ENCODE measurements at regions not wholly inside any gene's neighbourhood (a gene's known extent, or its start where the extent isn't known, plus 50 kb on each side); places are given as distances from the start of the nearest gene placed in this dataset.

DNA sequence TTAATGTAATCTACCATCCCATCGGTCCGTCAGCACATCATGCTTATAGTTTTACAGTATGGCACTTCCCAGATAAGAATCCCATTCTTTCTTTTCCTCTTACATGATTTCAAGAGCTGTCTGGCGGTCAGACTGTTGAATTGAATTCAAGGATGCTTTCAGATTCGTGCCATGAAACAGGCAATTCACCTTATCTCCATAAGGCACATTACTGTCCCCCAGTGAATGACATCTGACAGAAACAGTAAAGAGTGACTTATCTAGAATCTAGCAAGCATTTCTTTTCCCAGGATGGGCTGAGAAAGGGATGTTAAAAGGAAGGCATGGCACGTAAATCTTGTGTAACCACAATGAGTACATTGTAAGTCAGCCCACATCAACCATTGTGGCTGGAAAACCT is 61.1 kb upstream of the SEM1 start:
- H3K27me3 Mint-ChIP-seq (ENCODE audit: low read depth, unreplicated experiment) = peaks cover 9% of the 10 kb centered on the region
- Histone ChIP-seq H2AFZ (ENCODE audit: low read depth, low read length) (no peak overlapping the region), H3K27ac (ENCODE audit: low read depth, low read length) (no peak overlapping the region), H3K36me3 (ENCODE audit: insufficient read depth, low read length) (no peaks in the 10 kb centered on the region), H3K4me1 (ENCODE audit: insufficient read depth, low read length) (no peaks in the 10 kb centered on the region), H3K9ac (ENCODE audit: low read length) (no peak overlapping the region), H3K9me3 (ENCODE audit: insufficient read depth, low read depth, low read length) (no peaks in the 10 kb centered on the region), H3K79me2 (ENCODE audit: insufficient read depth, low read length) (no peaks in the 10 kb centered on the region), H3K4me2 (ENCODE audit: low read length) (no peak overlapping the region), H4K20me1 (ENCODE audit: insufficient read depth, low read length) (no peaks in the 10 kb centered on the region), H3K27me3 (ENCODE audit: insufficient read depth, low read length) (no peaks in the 10 kb centered on the region), H3K4me3 (ENCODE audit: insufficient read depth, low read depth, low read length) (no peak overlapping the region)
- FAIRE-seq = no peak
- TF ChIP-seq EZH2 (IDR thresholded peaks at IDR 0.05; ENCODE audit: insufficient read depth, low read length) = no peak
- TF ChIP-seq, protein P1, sequence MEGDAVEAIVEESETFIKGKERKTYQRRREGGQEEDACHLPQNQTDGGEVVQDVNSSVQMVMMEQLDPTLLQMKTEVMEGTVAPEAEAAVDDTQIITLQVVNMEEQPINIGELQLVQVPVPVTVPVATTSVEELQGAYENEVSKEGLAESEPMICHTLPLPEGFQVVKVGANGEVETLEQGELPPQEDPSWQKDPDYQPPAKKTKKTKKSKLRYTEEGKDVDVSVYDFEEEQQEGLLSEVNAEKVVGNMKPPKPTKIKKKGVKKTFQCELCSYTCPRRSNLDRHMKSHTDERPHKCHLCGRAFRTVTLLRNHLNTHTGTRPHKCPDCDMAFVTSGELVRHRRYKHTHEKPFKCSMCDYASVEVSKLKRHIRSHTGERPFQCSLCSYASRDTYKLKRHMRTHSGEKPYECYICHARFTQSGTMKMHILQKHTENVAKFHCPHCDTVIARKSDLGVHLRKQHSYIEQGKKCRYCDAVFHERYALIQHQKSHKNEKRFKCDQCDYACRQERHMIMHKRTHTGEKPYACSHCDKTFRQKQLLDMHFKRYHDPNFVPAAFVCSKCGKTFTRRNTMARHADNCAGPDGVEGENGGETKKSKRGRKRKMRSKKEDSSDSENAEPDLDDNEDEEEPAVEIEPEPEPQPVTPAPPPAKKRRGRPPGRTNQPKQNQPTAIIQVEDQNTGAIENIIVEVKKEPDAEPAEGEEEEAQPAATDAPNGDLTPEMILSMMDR (IDR thresholded peaks at IDR 0.05; ENCODE audit: insufficient read depth, low read depth, low read length) = no peak
- DNase-seq (ENCODE audit: low read depth) = no peak
- no peak overlapping the region for H3K4me3 Mint-ChIP-seq (ENCODE audit: unreplicated experiment)
- no peaks in the 10 kb centered on the region for H3K9me3 Mint-ChIP-seq (ENCODE audit: unreplicated experiment)
- no peak overlapping the region for H3K27ac Mint-ChIP-seq (ENCODE audit: unreplicated experiment)
- H3K4me1 Mint-ChIP-seq (ENCODE audit: low read depth, unreplicated experiment) = no peaks in the 10 kb centered on the region
- no peaks in the 10 kb centered on the region for H3K36me3 Mint-ChIP-seq (ENCODE audit: low read depth, unreplicated experiment)

GRCh38 chr7:96772139-96772694 is 62.6 kb upstream of the SEM1 start:
- Histone ChIP-seq H3K27me3 (ENCODE audit: insufficient read depth, low read length) (no peaks in the 10 kb centered on the region), H3K4me2 (ENCODE audit: low read length) (no peak overlapping the region), H3K9me3 (ENCODE audit: insufficient read depth, low read depth, low read length) (no peaks in the 10 kb centered on the region), H2AFZ (ENCODE audit: low read depth, low read length) (no peak overlapping the region), H4K20me1 (ENCODE audit: insufficient read depth, low read length) (no peaks in the 10 kb centered on the region), H3K36me3 (ENCODE audit: insufficient read depth, low read length) (no peaks in the 10 kb centered on the region), H3K9ac (ENCODE audit: low read length) (no peak overlapping the region), H3K4me3 (ENCODE audit: insufficient read depth, low read depth, low read length) (no peak overlapping the region), H3K27ac (ENCODE audit: low read depth, low read length) (no peak overlapping the region), H3K4me1 (ENCODE audit: insufficient read depth, low read length) (no peaks in the 10 kb centered on the region), H3K79me2 (ENCODE audit: insufficient read depth, low read length) (no peaks in the 10 kb centered on the region)
- Mint-ChIP-seq H3K27ac (ENCODE audit: unreplicated experiment) (no peak overlapping the region), H3K27me3 (ENCODE audit: low read depth, unreplicated experiment) (peaks cover 9% of the 10 kb centered on the region), H3K36me3 (ENCODE audit: low read depth, unreplicated experiment) (no peaks in the 10 kb centered on the region), H3K4me1 (ENCODE audit: low read depth, unreplicated experiment) (no peaks in the 10 kb centered on the region), H3K4me3 (ENCODE audit: unreplicated experiment) (no peak overlapping the region), H3K9me3 (ENCODE audit: unreplicated experiment) (no peaks in the 10 kb centered on the region)
- TF ChIP-seq, protein P1 (IDR thresholded peaks at IDR 0.05; ENCODE audit: insufficient read depth, low read depth, low read length) = no peak
- TF ChIP-seq EZH2 (IDR thresholded peaks at IDR 0.05; ENCODE audit: insufficient read depth, low read length) = no peak
- DNase-seq (ENCODE audit: low read depth) = no peak
- no peak for FAIRE-seq

- Mint-ChIP-seq H3K4me1 (ENCODE audit: low read depth, unreplicated experiment) (no peaks in the 10 kb centered on the region), H3K27ac (ENCODE audit: unreplicated experiment) (no peak overlapping the region), H3K9me3 (ENCODE audit: unreplicated experiment) (no peaks in the 10 kb centered on the region), H3K36me3 (ENCODE audit: low read depth, unreplicated experiment) (no peaks in the 10 kb centered on the region), H3K27me3 (ENCODE audit: low read depth, unreplicated experiment) (peaks cover 9% of the 10 kb centered on the region), H3K4me3 (ENCODE audit: unreplicated experiment) (no peak overlapping the region)
- DNase-seq (ENCODE audit: low read depth) = no peak
- Histone ChIP-seq H3K27me3 (ENCODE audit: insufficient read depth, low read length) (no peaks in the 10 kb centered on the region), H3K4me1 (ENCODE audit: insufficient read depth, low read length) (no peaks in the 10 kb centered on the region), H3K9me3 (ENCODE audit: insufficient read depth, low read depth, low read length) (no peaks in the 10 kb centered on the region), H3K27ac (ENCODE audit: low read depth, low read length) (no peak overlapping the region), H3K4me3 (ENCODE audit: insufficient read depth, low read depth, low read length) (no peak overlapping the region), H3K4me2 (ENCODE audit: low read length) (no peak overlapping the region), H3K9ac (ENCODE audit: low read length) (no peak overlapping the region), H3K36me3 (ENCODE audit: insufficient read depth, low read length) (no peaks in the 10 kb centered on the region), H4K20me1 (ENCODE audit: insufficient read depth, low read length) (no peaks in the 10 kb centered on the region), H3K79me2 (ENCODE audit: insufficient read depth, low read length) (no peaks in the 10 kb centered on the region), H2AFZ (ENCODE audit: low read depth, low read length) (no peak overlapping the region)
- FAIRE-seq = no peak
- TF ChIP-seq, protein P1 (IDR thresholded peaks at IDR 0.05; ENCODE audit: insufficient read depth, low read depth, low read length) = no peak
- TF ChIP-seq EZH2 (IDR thresholded peaks at IDR 0.05; ENCODE audit: insufficient read depth, low read length) = no peak
Observed at GRCh38 chr7:96773483-96773882, 63.8 kb upstream of the SEM1 start.
